GM23338 (cell line): ENCODE measurements at regions not wholly inside any gene's neighbourhood (a gene's known extent, or its start where the extent isn't known, plus 50 kb on each side); places are given as distances from the start of the nearest gene placed in this dataset.

Experiments used
- CREB1 ChIP-seq: fragments of 250-450 bp; sonication (Bioruptor Pico); IDR thresholded peaks from 2 replicates; pipeline ENCODE4 v1.5.0; 2020; ENCODE audit warnings: low read depth, mild to moderate bottlenecking, moderate library complexity
- ETS1 ChIP-seq: IDR thresholded peaks from 2 replicates; pipeline ENCODE4 v1.6.1; 2016; ENCODE audit warnings: antibody characterized with exemption
- EZH2 ChIP-seq: fragments of 200-600 bp; sonication (generic); IDR thresholded peaks from one replicate; pipeline ENCODE4 v1.8.0; 2017; ENCODE audit warnings: antibody characterized with exemption, mild to moderate bottlenecking, low read depth; ENCODE audit not compliant: unreplicated experiment
- EZH2phosphoT487 ChIP-seq: fragments of 200-600 bp; sonication (generic); IDR thresholded peaks from one replicate; pipeline ENCODE4 v1.8.1; 2018; ENCODE audit warnings: antibody characterized with exemption; ENCODE audit not compliant: unreplicated experiment
- NANOG ChIP-seq: IDR thresholded peaks from 2 replicates; pipeline ENCODE4 v1.6.1; 2016; ENCODE audit warnings: antibody characterized with exemption, borderline replicate concordance
- POLR2AphosphoS5 ChIP-seq: IDR thresholded peaks from 2 replicates; pipeline ENCODE4 v1.6.1; 2016; ENCODE audit warnings: antibody characterized with exemption, low read depth
- ZNF114 ChIP-seq: fragments of 250-450 bp; sonication (Bioruptor Pico); IDR thresholded peaks from 2 replicates; pipeline ENCODE4 v1.5.0; 2020; ENCODE audit warnings: mild to moderate bottlenecking, moderate library complexity
- ZNF331 ChIP-seq: fragments of 250-450 bp; sonication (Bioruptor Pico); IDR thresholded peaks from 2 replicates; pipeline ENCODE4 v1.5.0; 2020; ENCODE audit warnings: low read depth, mild to moderate bottlenecking, moderate library complexity
- TF ChIP-seq, protein P1 (sequence below), 2 experiments: fragments of 200-600 bp in 1 of 2; sonication (generic) in 1 of 2; conservative IDR thresholded peaks; 2 replicates each; pipeline versions ENCODE4 v1.5.1 to v1.6.1; 2016 to 2017; ENCODE audit warnings: antibody characterized with exemption in 2 of 2, low read depth in 2 of 2, mild to moderate bottlenecking in 2 of 2, moderate library complexity in 1 of 2
- TF ChIP-seq, protein P2 (sequence below): IDR thresholded peaks from one replicate; pipeline ENCODE4 v1.6.1; 2018; ENCODE audit warnings: antibody characterized with exemption; ENCODE audit not compliant: unreplicated experiment

GRCh38 chr3:6425289-6425820, 435.6 kb upstream of the GRM7 start:
- TF ChIP-seq POLR2AphosphoS5 (no peak), EZH2phosphoT487 (no peak), ETS1 (no peak), CREB1 (CRISPR knock-in tag) (no peak), ZNF331 (CRISPR knock-in tag) (no peak), EZH2 (no peak), ZNF114 (CRISPR knock-in tag) (no peak), NANOG (no peak)
- TF ChIP-seq, protein P1, sequence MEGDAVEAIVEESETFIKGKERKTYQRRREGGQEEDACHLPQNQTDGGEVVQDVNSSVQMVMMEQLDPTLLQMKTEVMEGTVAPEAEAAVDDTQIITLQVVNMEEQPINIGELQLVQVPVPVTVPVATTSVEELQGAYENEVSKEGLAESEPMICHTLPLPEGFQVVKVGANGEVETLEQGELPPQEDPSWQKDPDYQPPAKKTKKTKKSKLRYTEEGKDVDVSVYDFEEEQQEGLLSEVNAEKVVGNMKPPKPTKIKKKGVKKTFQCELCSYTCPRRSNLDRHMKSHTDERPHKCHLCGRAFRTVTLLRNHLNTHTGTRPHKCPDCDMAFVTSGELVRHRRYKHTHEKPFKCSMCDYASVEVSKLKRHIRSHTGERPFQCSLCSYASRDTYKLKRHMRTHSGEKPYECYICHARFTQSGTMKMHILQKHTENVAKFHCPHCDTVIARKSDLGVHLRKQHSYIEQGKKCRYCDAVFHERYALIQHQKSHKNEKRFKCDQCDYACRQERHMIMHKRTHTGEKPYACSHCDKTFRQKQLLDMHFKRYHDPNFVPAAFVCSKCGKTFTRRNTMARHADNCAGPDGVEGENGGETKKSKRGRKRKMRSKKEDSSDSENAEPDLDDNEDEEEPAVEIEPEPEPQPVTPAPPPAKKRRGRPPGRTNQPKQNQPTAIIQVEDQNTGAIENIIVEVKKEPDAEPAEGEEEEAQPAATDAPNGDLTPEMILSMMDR (conservative IDR thresholded peaks at IDR 0.05; ENCODE audit: low read depth in 2 of 2) = no peak
- TF ChIP-seq, protein P2, sequence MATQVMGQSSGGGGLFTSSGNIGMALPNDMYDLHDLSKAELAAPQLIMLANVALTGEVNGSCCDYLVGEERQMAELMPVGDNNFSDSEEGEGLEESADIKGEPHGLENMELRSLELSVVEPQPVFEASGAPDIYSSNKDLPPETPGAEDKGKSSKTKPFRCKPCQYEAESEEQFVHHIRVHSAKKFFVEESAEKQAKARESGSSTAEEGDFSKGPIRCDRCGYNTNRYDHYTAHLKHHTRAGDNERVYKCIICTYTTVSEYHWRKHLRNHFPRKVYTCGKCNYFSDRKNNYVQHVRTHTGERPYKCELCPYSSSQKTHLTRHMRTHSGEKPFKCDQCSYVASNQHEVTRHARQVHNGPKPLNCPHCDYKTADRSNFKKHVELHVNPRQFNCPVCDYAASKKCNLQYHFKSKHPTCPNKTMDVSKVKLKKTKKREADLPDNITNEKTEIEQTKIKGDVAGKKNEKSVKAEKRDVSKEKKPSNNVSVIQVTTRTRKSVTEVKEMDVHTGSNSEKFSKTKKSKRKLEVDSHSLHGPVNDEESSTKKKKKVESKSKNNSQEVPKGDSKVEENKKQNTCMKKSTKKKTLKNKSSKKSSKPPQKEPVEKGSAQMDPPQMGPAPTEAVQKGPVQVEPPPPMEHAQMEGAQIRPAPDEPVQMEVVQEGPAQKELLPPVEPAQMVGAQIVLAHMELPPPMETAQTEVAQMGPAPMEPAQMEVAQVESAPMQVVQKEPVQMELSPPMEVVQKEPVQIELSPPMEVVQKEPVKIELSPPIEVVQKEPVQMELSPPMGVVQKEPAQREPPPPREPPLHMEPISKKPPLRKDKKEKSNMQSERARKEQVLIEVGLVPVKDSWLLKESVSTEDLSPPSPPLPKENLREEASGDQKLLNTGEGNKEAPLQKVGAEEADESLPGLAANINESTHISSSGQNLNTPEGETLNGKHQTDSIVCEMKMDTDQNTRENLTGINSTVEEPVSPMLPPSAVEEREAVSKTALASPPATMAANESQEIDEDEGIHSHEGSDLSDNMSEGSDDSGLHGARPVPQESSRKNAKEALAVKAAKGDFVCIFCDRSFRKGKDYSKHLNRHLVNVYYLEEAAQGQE = no peak
